ENCODE measurements at regions not wholly inside any gene's neighbourhood (a gene's known extent, or its start where the extent isn't known, plus 50 kb on each side); places are given as distances from the start of the nearest gene placed in this dataset.

DNA sequence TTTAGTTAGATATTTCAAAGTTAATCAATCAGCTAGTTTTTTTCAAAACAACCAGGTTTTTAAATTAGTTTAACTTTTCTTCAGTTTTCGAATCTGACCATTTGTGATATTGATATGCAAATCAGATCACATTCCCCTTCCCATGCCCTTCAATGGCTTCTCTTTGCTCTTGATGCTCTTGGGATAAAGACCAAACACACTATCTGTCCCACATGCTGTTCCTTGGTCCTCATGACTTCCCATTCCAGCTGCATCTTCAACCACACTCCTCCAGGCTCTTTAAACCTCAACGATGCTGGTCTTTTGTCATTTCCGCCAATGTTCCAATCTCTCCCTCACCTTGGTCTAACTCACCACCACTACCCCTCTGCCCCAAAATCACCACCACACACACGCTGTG lies 285.8 kb downstream of the LMX1A start:
- FAIRE-seq (no peak), DNase-seq (ENCODE audit: extremely low read depth in 1 of 4, low spot score in 3 of 4) (no peak), ATAC-seq (no peak)
- Histone ChIP-seq H3K79me2 (ENCODE audit: control insufficient read depth, insufficient read depth, low read length) (no peaks in the 10 kb centered on the region), H3K9me1 (ENCODE audit: control insufficient read depth, insufficient read depth, low read length) (no peaks in the 10 kb centered on the region), H3K36me3 (ENCODE audit: control insufficient read depth, insufficient read depth, low read length) (no peaks in the 10 kb centered on the region), H3K4me2 (ENCODE audit: insufficient read depth, low read length) (no peak overlapping the region), H2AFZ (ENCODE audit: low read depth, low read length) (no peak overlapping the region), H3K9me3 (replicated peaks; ENCODE audit: control insufficient read depth, insufficient read depth, low read depth, low read length) (no peaks in the 10 kb centered on the region), H4K20me1 (replicated peaks; ENCODE audit: control insufficient read depth, insufficient read depth, low read length) (no peaks in the 10 kb centered on the region), H3K27me3 (ENCODE audit: control insufficient read depth in 2 of 2, insufficient read depth in 2 of 2, low read length in 2 of 2) (no peaks in the 10 kb centered on the region), H3K9ac (ENCODE audit: insufficient read depth in 1 of 2, low read depth in 2 of 2, low read length in 2 of 2) (no peak overlapping the region), H3K4me1 (replicated peaks in 1 of 2; ENCODE audit: control insufficient read depth in 2 of 2, insufficient read depth in 2 of 2, low read length in 2 of 2) (no peaks in the 10 kb centered on the region), H3K27ac (ENCODE audit: extremely low read depth, low read depth, low read length) (no peak overlapping the region), H3K4me3 (no peak overlapping the region)
- CTCF ChIA-PET (ENCODE audit: low intra/inter-chr PET ratio): no interaction called here
- POLR2A ChIA-PET: interaction anchor here (0.5 kb wide), 1 partner anchor 706 kb away, joined by 3 read pairs; no protein-coding TSS in a partner anchor
- in situ Hi-C loops (cut with MboI) (loop anchor here (25.0 kb wide), 1 partner anchor 1658 kb away; no protein-coding TSS in a partner anchor), intact Hi-C loops (cut with micrococcal nuclease) (loop anchor here (5.0 kb wide), 4 partner anchors 283 to 1543 kb away; no protein-coding TSS in a partner anchor)
- 3% methylated on average over 4 of the region's 4 CpGs for WGBS (ENCODE audit: insufficient coverage, low coverage, missing lambda C conversion rate)
- no TSS peak for BruUV-seq (replicated peaks)
- TF ChIP-seq NELFE (IDR thresholded peaks at IDR 0.05; ENCODE audit: insufficient read depth, insufficient read length) (no peak), MYC (IDR thresholded peaks at IDR 0.05; ENCODE audit: low read depth, low read length) (no peak), MYC (CRISPR knock-in tag; IDR thresholded peaks at IDR 0.05; ENCODE audit: borderline replicate concordance, low read depth) (no peak), LEF1 (IDR thresholded peaks at IDR 0.05) (no peak), TEAD4 (IDR thresholded peaks at IDR 0.05; ENCODE audit: low read length) (no peak), TEAD4 (CRISPR knock-in tag; IDR thresholded peaks at IDR 0.05; ENCODE audit: borderline replicate concordance) (no peak), TAL1 (IDR thresholded peaks at IDR 0.05) (no peak), STAT5B (CRISPR knock-in tag; IDR thresholded peaks at IDR 0.05) (no peak)
- TF ChIP-seq, protein P1, sequence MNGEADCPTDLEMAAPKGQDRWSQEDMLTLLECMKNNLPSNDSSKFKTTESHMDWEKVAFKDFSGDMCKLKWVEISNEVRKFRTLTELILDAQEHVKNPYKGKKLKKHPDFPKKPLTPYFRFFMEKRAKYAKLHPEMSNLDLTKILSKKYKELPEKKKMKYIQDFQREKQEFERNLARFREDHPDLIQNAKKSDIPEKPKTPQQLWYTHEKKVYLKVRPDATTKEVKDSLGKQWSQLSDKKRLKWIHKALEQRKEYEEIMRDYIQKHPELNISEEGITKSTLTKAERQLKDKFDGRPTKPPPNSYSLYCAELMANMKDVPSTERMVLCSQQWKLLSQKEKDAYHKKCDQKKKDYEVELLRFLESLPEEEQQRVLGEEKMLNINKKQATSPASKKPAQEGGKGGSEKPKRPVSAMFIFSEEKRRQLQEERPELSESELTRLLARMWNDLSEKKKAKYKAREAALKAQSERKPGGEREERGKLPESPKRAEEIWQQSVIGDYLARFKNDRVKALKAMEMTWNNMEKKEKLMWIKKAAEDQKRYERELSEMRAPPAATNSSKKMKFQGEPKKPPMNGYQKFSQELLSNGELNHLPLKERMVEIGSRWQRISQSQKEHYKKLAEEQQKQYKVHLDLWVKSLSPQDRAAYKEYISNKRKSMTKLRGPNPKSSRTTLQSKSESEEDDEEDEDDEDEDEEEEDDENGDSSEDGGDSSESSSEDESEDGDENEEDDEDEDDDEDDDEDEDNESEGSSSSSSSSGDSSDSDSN (IDR thresholded peaks at IDR 0.05; ENCODE audit: borderline replicate concordance in 1 of 2, low read depth in 2 of 2, low read length in 2 of 2): no peak
- TF ChIP-seq, protein P2, sequence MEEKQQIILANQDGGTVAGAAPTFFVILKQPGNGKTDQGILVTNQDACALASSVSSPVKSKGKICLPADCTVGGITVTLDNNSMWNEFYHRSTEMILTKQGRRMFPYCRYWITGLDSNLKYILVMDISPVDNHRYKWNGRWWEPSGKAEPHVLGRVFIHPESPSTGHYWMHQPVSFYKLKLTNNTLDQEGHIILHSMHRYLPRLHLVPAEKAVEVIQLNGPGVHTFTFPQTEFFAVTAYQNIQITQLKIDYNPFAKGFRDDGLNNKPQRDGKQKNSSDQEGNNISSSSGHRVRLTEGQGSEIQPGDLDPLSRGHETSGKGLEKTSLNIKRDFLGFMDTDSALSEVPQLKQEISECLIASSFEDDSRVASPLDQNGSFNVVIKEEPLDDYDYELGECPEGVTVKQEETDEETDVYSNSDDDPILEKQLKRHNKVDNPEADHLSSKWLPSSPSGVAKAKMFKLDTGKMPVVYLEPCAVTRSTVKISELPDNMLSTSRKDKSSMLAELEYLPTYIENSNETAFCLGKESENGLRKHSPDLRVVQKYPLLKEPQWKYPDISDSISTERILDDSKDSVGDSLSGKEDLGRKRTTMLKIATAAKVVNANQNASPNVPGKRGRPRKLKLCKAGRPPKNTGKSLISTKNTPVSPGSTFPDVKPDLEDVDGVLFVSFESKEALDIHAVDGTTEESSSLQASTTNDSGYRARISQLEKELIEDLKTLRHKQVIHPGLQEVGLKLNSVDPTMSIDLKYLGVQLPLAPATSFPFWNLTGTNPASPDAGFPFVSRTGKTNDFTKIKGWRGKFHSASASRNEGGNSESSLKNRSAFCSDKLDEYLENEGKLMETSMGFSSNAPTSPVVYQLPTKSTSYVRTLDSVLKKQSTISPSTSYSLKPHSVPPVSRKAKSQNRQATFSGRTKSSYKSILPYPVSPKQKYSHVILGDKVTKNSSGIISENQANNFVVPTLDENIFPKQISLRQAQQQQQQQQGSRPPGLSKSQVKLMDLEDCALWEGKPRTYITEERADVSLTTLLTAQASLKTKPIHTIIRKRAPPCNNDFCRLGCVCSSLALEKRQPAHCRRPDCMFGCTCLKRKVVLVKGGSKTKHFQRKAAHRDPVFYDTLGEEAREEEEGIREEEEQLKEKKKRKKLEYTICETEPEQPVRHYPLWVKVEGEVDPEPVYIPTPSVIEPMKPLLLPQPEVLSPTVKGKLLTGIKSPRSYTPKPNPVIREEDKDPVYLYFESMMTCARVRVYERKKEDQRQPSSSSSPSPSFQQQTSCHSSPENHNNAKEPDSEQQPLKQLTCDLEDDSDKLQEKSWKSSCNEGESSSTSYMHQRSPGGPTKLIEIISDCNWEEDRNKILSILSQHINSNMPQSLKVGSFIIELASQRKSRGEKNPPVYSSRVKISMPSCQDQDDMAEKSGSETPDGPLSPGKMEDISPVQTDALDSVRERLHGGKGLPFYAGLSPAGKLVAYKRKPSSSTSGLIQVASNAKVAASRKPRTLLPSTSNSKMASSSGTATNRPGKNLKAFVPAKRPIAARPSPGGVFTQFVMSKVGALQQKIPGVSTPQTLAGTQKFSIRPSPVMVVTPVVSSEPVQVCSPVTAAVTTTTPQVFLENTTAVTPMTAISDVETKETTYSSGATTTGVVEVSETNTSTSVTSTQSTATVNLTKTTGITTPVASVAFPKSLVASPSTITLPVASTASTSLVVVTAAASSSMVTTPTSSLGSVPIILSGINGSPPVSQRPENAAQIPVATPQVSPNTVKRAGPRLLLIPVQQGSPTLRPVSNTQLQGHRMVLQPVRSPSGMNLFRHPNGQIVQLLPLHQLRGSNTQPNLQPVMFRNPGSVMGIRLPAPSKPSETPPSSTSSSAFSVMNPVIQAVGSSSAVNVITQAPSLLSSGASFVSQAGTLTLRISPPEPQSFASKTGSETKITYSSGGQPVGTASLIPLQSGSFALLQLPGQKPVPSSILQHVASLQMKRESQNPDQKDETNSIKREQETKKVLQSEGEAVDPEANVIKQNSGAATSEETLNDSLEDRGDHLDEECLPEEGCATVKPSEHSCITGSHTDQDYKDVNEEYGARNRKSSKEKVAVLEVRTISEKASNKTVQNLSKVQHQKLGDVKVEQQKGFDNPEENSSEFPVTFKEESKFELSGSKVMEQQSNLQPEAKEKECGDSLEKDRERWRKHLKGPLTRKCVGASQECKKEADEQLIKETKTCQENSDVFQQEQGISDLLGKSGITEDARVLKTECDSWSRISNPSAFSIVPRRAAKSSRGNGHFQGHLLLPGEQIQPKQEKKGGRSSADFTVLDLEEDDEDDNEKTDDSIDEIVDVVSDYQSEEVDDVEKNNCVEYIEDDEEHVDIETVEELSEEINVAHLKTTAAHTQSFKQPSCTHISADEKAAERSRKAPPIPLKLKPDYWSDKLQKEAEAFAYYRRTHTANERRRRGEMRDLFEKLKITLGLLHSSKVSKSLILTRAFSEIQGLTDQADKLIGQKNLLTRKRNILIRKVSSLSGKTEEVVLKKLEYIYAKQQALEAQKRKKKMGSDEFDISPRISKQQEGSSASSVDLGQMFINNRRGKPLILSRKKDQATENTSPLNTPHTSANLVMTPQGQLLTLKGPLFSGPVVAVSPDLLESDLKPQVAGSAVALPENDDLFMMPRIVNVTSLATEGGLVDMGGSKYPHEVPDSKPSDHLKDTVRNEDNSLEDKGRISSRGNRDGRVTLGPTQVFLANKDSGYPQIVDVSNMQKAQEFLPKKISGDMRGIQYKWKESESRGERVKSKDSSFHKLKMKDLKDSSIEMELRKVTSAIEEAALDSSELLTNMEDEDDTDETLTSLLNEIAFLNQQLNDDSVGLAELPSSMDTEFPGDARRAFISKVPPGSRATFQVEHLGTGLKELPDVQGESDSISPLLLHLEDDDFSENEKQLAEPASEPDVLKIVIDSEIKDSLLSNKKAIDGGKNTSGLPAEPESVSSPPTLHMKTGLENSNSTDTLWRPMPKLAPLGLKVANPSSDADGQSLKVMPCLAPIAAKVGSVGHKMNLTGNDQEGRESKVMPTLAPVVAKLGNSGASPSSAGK (IDR thresholded peaks at IDR 0.05): no peak
